Endothelial cell of umbilical vein (primary cell): ENCODE measurements at regions not wholly inside any gene's neighbourhood (a gene's known extent, or its start where the extent isn't known, plus 50 kb on each side); places are given as distances from the start of the nearest gene placed in this dataset.

Experiments
- BruUV-seq: library from RNA; stranded (reverse); fragments of 400-500 nt; replicated peaks from 2 replicates; lab custom pipeline; 2021; lab: Mats Ljungman, UMichigan
- CTCF ChIA-PET: fragments of 300-600, 350-600 bp; sonication (Branson Sonifier 250); formaldehyde crosslinking; loops from one replicate; lab custom pipeline; 2021; ENCODE audit warnings: antibody characterized with exemption, inconsistent platforms; lab: Charles Lee
- POLR2A ChIA-PET: fragments of 300-600, 350-600 bp; sonication (Branson Sonifier 250); formaldehyde crosslinking; loops from one replicate; lab custom pipeline; 2021; ENCODE audit warnings: antibody characterized with exemption, inconsistent platforms; lab: Charles Lee
- DNase-seq: peaks from one replicate; pipeline ENCODE4 v3.0.0-alpha.2; 2011; ENCODE audit warnings: low read depth, low spot score
- FAIRE-seq: peaks from 2 replicates; lab custom pipeline; 2011; peaks lifted over from hg19 to GRCh38; lab: Jason Lieb, UNC
- H2AFZ ChIP-seq: 2 replicates; pipeline ENCODE4 v1.6.0; 2012; ENCODE audit warnings: low read depth, low read length, control low read depth, inconsistent platforms
- H3K27ac ChIP-seq: 2 replicates; pipeline ENCODE4 v1.5.1; 2011; ENCODE audit warnings: low read depth, mild to moderate bottlenecking, control low read depth, low read length, moderate library complexity; ENCODE audit not compliant: insufficient read depth
- H3K27me3 ChIP-seq, 2 experiments: 2 replicates each; pipeline versions ENCODE4 v1.6.0 to v1.6.1; 2011; ENCODE audit warnings: low read length in 2 of 2, mixed read lengths in 1 of 2; ENCODE audit not compliant: control insufficient read depth in 2 of 2, insufficient read depth in 2 of 2
- H3K36me3 ChIP-seq, 2 experiments: 2 replicates in 1 of 2; 3 replicates in 1 of 2; pipeline ENCODE4 v1.5.1; 2011; ENCODE audit warnings: low read length in 2 of 2, mild to moderate bottlenecking in 1 of 2, moderate library complexity in 1 of 2; ENCODE audit not compliant: control insufficient read depth in 2 of 2, insufficient read depth in 2 of 2; ENCODE audit errors: extremely low read depth in 1 of 2
- H3K4me1 ChIP-seq: 3 replicates; pipeline ENCODE4 v1.5.1; 2011; ENCODE audit warnings: mild to moderate bottlenecking, low read length; ENCODE audit not compliant: control insufficient read depth, insufficient read depth; ENCODE audit errors: extremely low read depth
- H3K4me2 ChIP-seq: 2 replicates; pipeline ENCODE4 v1.6.1; 2011; ENCODE audit warnings: low read length, control low read depth, mixed read lengths; ENCODE audit not compliant: insufficient read depth
- H3K4me3 ChIP-seq, 3 experiments: fragments of 200-600 bp in 1 of 3; sonication (generic), shearing (Covaris generic) in 1 of 3; replicated peaks in 1 of 3; 2 replicates each; pipeline ENCODE4 v1.5.1; 2011 to 2016; ENCODE audit warnings: control low read depth in 3 of 3, low read length in 3 of 3, mild to moderate bottlenecking in 2 of 3, inconsistent platforms in 1 of 3, low read depth in 1 of 3, moderate library complexity in 1 of 3; ENCODE audit not compliant: insufficient read depth in 1 of 3
- H3K79me2 ChIP-seq: 2 replicates; pipeline ENCODE4 v1.6.0; 2012; ENCODE audit warnings: low read length, inconsistent platforms; ENCODE audit not compliant: control insufficient read depth, insufficient read depth
- H3K9ac ChIP-seq: replicated peaks from 2 replicates; pipeline ENCODE3; 2011; ENCODE audit warnings: low read length, control low read depth; ENCODE audit not compliant: insufficient read depth; ENCODE audit errors: extremely low read depth
- H3K9me1 ChIP-seq: replicated peaks from 3 replicates; pipeline ENCODE4 v1.6.0; 2011; ENCODE audit warnings: mild to moderate bottlenecking, low read length; ENCODE audit not compliant: control insufficient read depth, insufficient read depth; ENCODE audit errors: extremely low read depth
- H3K9me3 ChIP-seq: replicated peaks from 2 replicates; pipeline ENCODE4 v1.5.1; 2012; ENCODE audit warnings: low read length, inconsistent platforms; ENCODE audit not compliant: control insufficient read depth, insufficient read depth
- H4K20me1 ChIP-seq: replicated peaks from 2 replicates; pipeline ENCODE3; 2011; ENCODE audit warnings: mild to moderate bottlenecking, low read length; ENCODE audit not compliant: control insufficient read depth, insufficient read depth; ENCODE audit errors: extremely low read depth
- EZH2 ChIP-seq: IDR thresholded peaks from 2 replicates; pipeline ENCODE4 v1.6.1; 2012; ENCODE audit warnings: borderline replicate concordance, low read depth, mild to moderate bottlenecking, moderate library complexity, low read length, inconsistent platforms; ENCODE audit not compliant: severe bottlenecking
- FOS ChIP-seq: IDR thresholded peaks from 2 replicates; pipeline ENCODE4 v1.6.1; 2011; ENCODE audit warnings: mild to moderate bottlenecking, low read length, moderate library complexity, borderline replicate concordance; ENCODE audit not compliant: insufficient read depth
- GATA2 ChIP-seq: IDR thresholded peaks from 2 replicates; pipeline ENCODE4 v1.7.0; 2011; ENCODE audit warnings: low read depth, mild to moderate bottlenecking, moderate library complexity, mixed read lengths, low read length; ENCODE audit not compliant: insufficient read length, insufficient read depth
- JUN ChIP-seq: IDR thresholded peaks from 2 replicates; pipeline ENCODE4 v1.6.1; 2011; ENCODE audit warnings: borderline replicate concordance, low read depth; ENCODE audit not compliant: insufficient read length, insufficient read depth
- MYC ChIP-seq: IDR thresholded peaks from one replicate; pipeline ENCODE4 v1.6.1; 2011; ENCODE audit warnings: mild to moderate bottlenecking, low read depth, low read length
- POLR2A ChIP-seq: IDR thresholded peaks from 2 replicates; pipeline ENCODE4 v1.6.1; 2012; ENCODE audit warnings: low read depth, mild to moderate bottlenecking, control low read depth, low read length
- POLR2AphosphoS5 ChIP-seq: IDR thresholded peaks from 2 replicates; pipeline ENCODE4 v1.6.1; 2012; ENCODE audit warnings: low read depth, mild to moderate bottlenecking, control low read depth, low read length, moderate library complexity; ENCODE audit not compliant: insufficient read depth
- dilution Hi-C: fragments of 300-500 bp; cut with MboI; formaldehyde crosslinking; loops from one replicate; pipeline ENCODE4 v1.15.0; 2019; ENCODE audit warnings: low sequenced_read_pairs; ENCODE audit not compliant: extremely low pct_ligation_motif_present
- intact Hi-C: fragments of 100-400 bp; cut with micrococcal nuclease; formaldehyde crosslinking; loops from one replicate; pipeline ENCODE4 v1.10.0; 2022
- TF ChIP-seq, protein P1 (sequence below), 2 donors: IDR thresholded peaks; 1 replicate in 1 of 2; 2 replicates in 1 of 2; pipeline ENCODE4 v1.5.1; 2011; ENCODE audit warnings: low read length in 2 of 2, mild to moderate bottlenecking in 2 of 2, moderate library complexity in 2 of 2, control low read depth in 1 of 2, inconsistent platforms in 1 of 2, low read depth in 1 of 2; ENCODE audit not compliant: insufficient read depth in 1 of 2; ENCODE audit errors: extremely low read depth in 1 of 2
- TF ChIP-seq, protein P2 (sequence below): IDR thresholded peaks from 2 replicates; pipeline ENCODE4 v1.6.1; 2011; ENCODE audit not compliant: insufficient read depth, insufficient read length

DNA sequence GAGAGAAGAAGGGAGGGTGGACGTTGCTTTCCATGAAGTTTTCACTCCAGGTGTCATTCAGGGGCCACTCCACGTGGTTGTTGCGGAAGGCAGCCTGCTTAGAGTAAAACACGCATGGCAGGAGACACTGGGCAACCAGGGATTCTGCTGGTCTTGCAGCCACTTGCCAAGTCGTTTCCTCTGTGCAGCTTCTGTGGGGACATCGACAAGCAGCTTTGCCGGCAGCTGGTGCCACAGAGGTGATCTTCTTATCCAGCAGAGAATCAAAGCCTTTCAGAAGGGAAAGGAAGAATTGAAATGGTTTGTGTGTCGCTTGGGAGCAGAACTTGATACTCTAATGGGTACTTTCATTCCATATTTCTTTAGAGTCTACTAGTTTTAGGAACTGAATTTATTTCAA, 867.1 kb upstream of the TENM3 start:
- Histone ChIP-seq H3K27ac (no peak overlapping the region), H3K9ac (no peak overlapping the region), H4K20me1 (no peaks in the 10 kb centered on the region), H3K27me3 (no peaks in the 10 kb centered on the region), H3K36me3 (no peaks in the 10 kb centered on the region), H3K4me2 (no peak overlapping the region), H3K4me1 (no peaks in the 10 kb centered on the region), H2AFZ (no peak overlapping the region), H3K4me3 (no peak overlapping the region), H3K9me3 (peaks cover 3% of the 10 kb centered on the region), H3K9me1 (no peaks in the 10 kb centered on the region), H3K79me2 (no peaks in the 10 kb centered on the region)
- FAIRE-seq (no peak), DNase-seq (no peak)
- dilution Hi-C loops: no loop called here
- POLR2A ChIA-PET: no interaction called here
- TF ChIP-seq FOS (no peak), JUN (no peak), POLR2AphosphoS5 (no peak), EZH2 (no peak), POLR2A (no peak), GATA2 (no peak), MYC (no peak)
- TF ChIP-seq, protein P1, sequence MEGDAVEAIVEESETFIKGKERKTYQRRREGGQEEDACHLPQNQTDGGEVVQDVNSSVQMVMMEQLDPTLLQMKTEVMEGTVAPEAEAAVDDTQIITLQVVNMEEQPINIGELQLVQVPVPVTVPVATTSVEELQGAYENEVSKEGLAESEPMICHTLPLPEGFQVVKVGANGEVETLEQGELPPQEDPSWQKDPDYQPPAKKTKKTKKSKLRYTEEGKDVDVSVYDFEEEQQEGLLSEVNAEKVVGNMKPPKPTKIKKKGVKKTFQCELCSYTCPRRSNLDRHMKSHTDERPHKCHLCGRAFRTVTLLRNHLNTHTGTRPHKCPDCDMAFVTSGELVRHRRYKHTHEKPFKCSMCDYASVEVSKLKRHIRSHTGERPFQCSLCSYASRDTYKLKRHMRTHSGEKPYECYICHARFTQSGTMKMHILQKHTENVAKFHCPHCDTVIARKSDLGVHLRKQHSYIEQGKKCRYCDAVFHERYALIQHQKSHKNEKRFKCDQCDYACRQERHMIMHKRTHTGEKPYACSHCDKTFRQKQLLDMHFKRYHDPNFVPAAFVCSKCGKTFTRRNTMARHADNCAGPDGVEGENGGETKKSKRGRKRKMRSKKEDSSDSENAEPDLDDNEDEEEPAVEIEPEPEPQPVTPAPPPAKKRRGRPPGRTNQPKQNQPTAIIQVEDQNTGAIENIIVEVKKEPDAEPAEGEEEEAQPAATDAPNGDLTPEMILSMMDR (IDR thresholded peaks at IDR 0.05; ENCODE audit: extremely low read depth in 1 of 2, insufficient read depth in 1 of 2, low read depth in 1 of 2, low read length in 2 of 2): no peak
- TF ChIP-seq, protein P2, sequence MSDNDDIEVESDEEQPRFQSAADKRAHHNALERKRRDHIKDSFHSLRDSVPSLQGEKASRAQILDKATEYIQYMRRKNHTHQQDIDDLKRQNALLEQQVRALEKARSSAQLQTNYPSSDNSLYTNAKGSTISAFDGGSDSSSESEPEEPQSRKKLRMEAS: no peak
- CTCF ChIA-PET: no interaction called here
- BruUV-seq: no TSS peak
- intact Hi-C loops: no loop called here
